ENCODE measurements at regions not wholly inside any gene's neighbourhood (a gene's known extent, or its start where the extent isn't known, plus 50 kb on each side); places are given as distances from the start of the nearest gene placed in this dataset.

DNA sequence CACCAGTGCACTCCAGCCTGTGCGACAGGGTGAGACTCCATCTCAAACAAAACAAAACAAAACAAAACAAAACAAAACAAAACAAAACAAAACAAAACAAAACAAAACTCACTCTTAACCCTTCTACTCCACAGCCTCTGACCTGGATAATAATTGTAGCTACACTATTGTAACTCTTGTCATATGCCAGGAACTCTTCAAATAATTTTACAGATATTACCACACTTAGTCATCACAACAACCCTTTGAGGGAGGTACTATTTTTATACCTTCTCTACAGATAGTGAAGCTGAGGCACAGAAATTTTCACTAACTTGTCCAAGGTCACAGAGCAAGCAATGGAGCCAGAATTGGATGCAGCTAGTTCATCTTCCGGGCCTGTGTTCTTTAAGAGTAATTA is 547.8 kb downstream of the ADGRL2 start:
- FAIRE-seq (no peak), DNase-seq (no peak)
- Histone ChIP-seq H3K9ac (ENCODE audit: low read length in 3 of 3) (no peak overlapping the region), H3K9me3 (ENCODE audit: control insufficient read depth in 2 of 3, insufficient read depth in 1 of 3, low read length in 3 of 3) (no peaks in the 10 kb centered on the region), H3K4me3 (ENCODE audit: low read length in 3 of 3) (no peak overlapping the region), H3K36me3 (ENCODE audit: control insufficient read depth in 2 of 3, insufficient read depth in 3 of 3, low read length in 3 of 3) (no peaks in the 10 kb centered on the region), H3K27ac (ENCODE audit: low read depth in 2 of 2, low read length in 2 of 2) (no peak overlapping the region), H3K4me1 (ENCODE audit: control insufficient read depth in 2 of 3, insufficient read depth in 2 of 3, low read depth in 1 of 3, low read length in 3 of 3) (no peaks in the 10 kb centered on the region), H3K27me3 (ENCODE audit: control insufficient read depth, insufficient read depth, low read length) (no peaks in the 10 kb centered on the region)
- intact Hi-C loops (cut with DNase I): no loop called here
- no peak for TF ChIP-seq CTCF (IDR thresholded peaks at IDR 0.05; ENCODE audit: borderline replicate concordance, extremely low read depth, insufficient read depth)

GRCh38 chr1:82346141-82346540 is 545.4 kb downstream of the ADGRL2 start:
- no peak for TF ChIP-seq CTCF (IDR thresholded peaks at IDR 0.05; ENCODE audit: borderline replicate concordance, extremely low read depth, insufficient read depth)
- no peak for DNase-seq
- Histone ChIP-seq H3K27me3 (ENCODE audit: control insufficient read depth, insufficient read depth, low read length) (no peaks in the 10 kb centered on the region), H3K9me3 (ENCODE audit: control insufficient read depth in 2 of 3, insufficient read depth in 1 of 3, low read length in 3 of 3) (no peaks in the 10 kb centered on the region), H3K4me1 (ENCODE audit: control insufficient read depth in 2 of 3, insufficient read depth in 2 of 3, low read depth in 1 of 3, low read length in 3 of 3) (no peaks in the 10 kb centered on the region), H3K4me3 (ENCODE audit: low read length in 3 of 3) (no peak overlapping the region), H3K9ac (ENCODE audit: low read length in 3 of 3) (no peak overlapping the region), H3K36me3 (ENCODE audit: control insufficient read depth in 2 of 3, insufficient read depth in 3 of 3, low read length in 3 of 3) (no peaks in the 10 kb centered on the region), H3K27ac (ENCODE audit: low read depth in 2 of 2, low read length in 2 of 2) (no peak overlapping the region)
- FAIRE-seq: no peak
- intact Hi-C loops (cut with DNase I): no loop called here

GRCh38 chr1:82343381-82343780 is 542.6 kb downstream of the ADGRL2 start:
- H3K27me3 ChIP-seq (ENCODE audit: control insufficient read depth, insufficient read depth, low read length): no peaks in the 10 kb centered on the region
- no peak overlapping the region for H3K4me3 ChIP-seq (ENCODE audit: low read length in 3 of 3)
- no peak for TF ChIP-seq CTCF (IDR thresholded peaks at IDR 0.05; ENCODE audit: borderline replicate concordance, extremely low read depth, insufficient read depth)
- FAIRE-seq: no peak
- peak in 2 of 5 donors; percentile 35 to 43 for DNase-seq
- no peak overlapping the region for H3K9ac ChIP-seq (ENCODE audit: low read length in 3 of 3)
- no peaks in the 10 kb centered on the region for H3K4me1 ChIP-seq (ENCODE audit: control insufficient read depth in 2 of 3, insufficient read depth in 2 of 3, low read depth in 1 of 3, low read length in 3 of 3)
- H3K9me3 ChIP-seq (ENCODE audit: control insufficient read depth in 2 of 3, insufficient read depth in 1 of 3, low read length in 3 of 3): no peaks in the 10 kb centered on the region
- H3K36me3 ChIP-seq (ENCODE audit: control insufficient read depth in 2 of 3, insufficient read depth in 3 of 3, low read length in 3 of 3): no peaks in the 10 kb centered on the region
- intact Hi-C loops (cut with DNase I): no loop called here
- no peak overlapping the region for H3K27ac ChIP-seq (ENCODE audit: low read depth in 2 of 2, low read length in 2 of 2)

DNA sequence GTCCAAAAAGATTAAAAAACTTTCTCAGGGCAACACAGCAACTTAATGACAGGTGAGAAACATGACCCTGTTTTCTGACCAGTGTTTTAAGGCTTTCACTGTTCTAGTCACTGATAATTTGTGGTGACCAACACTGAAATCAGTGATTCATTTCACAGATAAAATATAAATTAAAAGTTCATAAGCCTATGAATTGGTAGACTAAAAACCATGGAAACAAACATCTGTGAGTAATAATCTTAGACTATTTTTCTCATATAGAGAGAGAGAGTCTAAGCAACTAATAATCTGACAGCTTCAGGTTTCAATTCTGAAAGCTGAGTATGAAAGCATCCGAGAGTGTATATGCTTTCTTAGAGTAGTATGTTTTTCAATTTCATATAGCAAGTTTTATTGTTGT is 536.9 kb downstream of the ADGRL2 start:
- Histone ChIP-seq H3K9me3 (ENCODE audit: control insufficient read depth in 2 of 3, insufficient read depth in 1 of 3, low read length in 3 of 3) (no peaks in the 10 kb centered on the region), H3K9ac (ENCODE audit: low read length in 3 of 3) (no peak overlapping the region), H3K4me1 (ENCODE audit: control insufficient read depth in 2 of 3, insufficient read depth in 2 of 3, low read depth in 1 of 3, low read length in 3 of 3) (no peaks in the 10 kb centered on the region), H3K36me3 (ENCODE audit: control insufficient read depth in 2 of 3, insufficient read depth in 3 of 3, low read length in 3 of 3) (no peaks in the 10 kb centered on the region), H3K27me3 (ENCODE audit: control insufficient read depth, insufficient read depth, low read length) (no peaks in the 10 kb centered on the region), H3K4me3 (ENCODE audit: low read length in 3 of 3) (no peak overlapping the region), H3K27ac (ENCODE audit: low read depth in 2 of 2, low read length in 2 of 2) (no peak overlapping the region)
- TF ChIP-seq CTCF (IDR thresholded peaks at IDR 0.05; ENCODE audit: borderline replicate concordance, extremely low read depth, insufficient read depth): no peak
- DNase-seq (no peak), FAIRE-seq (no peak)
- intact Hi-C loops (cut with DNase I): no loop called here
